GM18517 (cell line): ENCODE measurements at regions not wholly inside any gene's neighbourhood (a gene's known extent, or its start where the extent isn't known, plus 50 kb on each side); places are given as distances from the start of the nearest gene placed in this dataset.

Experiments
- ATAC-seq: cut with Tn5 transposase; IDR thresholded peaks from one replicate; pipeline ENCODE4 v1.9.1; 2021; ENCODE audit warnings: mild to moderate bottlenecking, moderate library complexity; ENCODE audit not compliant: unreplicated experiment

GRCh38 chr3:159775372-159775961 is 213.2 kb upstream of the IL12A start:
- ATAC-seq = no peak

- no peak for ATAC-seq
These were observed 211.9 kb upstream of the IL12A start for GRCh38 chr3:159776779-159777178.

- ATAC-seq = no peak
These were observed 208.8 kb upstream of the IL12A start for GRCh38 chr3:159779883-159780282.

- ATAC-seq = no peak
These were observed 206.8 kb upstream of the IL12A start for GRCh38 chr3:159781867-159782266.

- no peak for ATAC-seq
These were observed 205.8 kb upstream of the IL12A start for GRCh38 chr3:159782724-159783421.

- no peak for ATAC-seq
These were observed 204.6 kb upstream of the IL12A start for GRCh38 chr3:159783780-159784742.

- ATAC-seq = no peak
These were observed 203.3 kb upstream of the IL12A start for GRCh38 chr3:159785273-159785708.

GRCh38 chr3:159786489-159787177 is 202.0 kb upstream of the IL12A start:
- ATAC-seq = no peak

GRCh38 chr3:159787178-159787574 is 201.5 kb upstream of the IL12A start:
- ATAC-seq = no peak

GRCh38 chr3:159787794-159788205 is 200.8 kb upstream of the IL12A start:
- no peak for ATAC-seq

- ATAC-seq = no peak
These were observed 200.3 kb upstream of the IL12A start for GRCh38 chr3:159788291-159788690.

GRCh38 chr3:159789017-159789416 is 199.6 kb upstream of the IL12A start:
- no peak for ATAC-seq

- no peak for ATAC-seq
These were observed 198.6 kb upstream of the IL12A start for GRCh38 chr3:159789742-159790635.

- ATAC-seq = no peak
These were observed 197.3 kb upstream of the IL12A start for GRCh38 chr3:159791336-159791735.

GRCh38 chr3:159792070-159792469 is 196.6 kb upstream of the IL12A start:
- no peak for ATAC-seq

GRCh38 chr3:159795042-159795441 is 193.6 kb upstream of the IL12A start:
- no peak for ATAC-seq

GRCh38 chr3:159795681-159796175 is 192.9 kb upstream of the IL12A start:
- ATAC-seq = no peak

GRCh38 chr3:159796226-159796625 is 192.4 kb upstream of the IL12A start:
- no peak for ATAC-seq

GRCh38 chr3:159796744-159797143 is 191.9 kb upstream of the IL12A start:
- no peak for ATAC-seq

GRCh38 chr3:159797771-159798170 is 190.9 kb upstream of the IL12A start:
- no peak for ATAC-seq
